ENCODE measurements at regions not wholly inside any gene's neighbourhood (a gene's known extent, or its start where the extent isn't known, plus 50 kb on each side); places are given as distances from the start of the nearest gene placed in this dataset.

DNA sequence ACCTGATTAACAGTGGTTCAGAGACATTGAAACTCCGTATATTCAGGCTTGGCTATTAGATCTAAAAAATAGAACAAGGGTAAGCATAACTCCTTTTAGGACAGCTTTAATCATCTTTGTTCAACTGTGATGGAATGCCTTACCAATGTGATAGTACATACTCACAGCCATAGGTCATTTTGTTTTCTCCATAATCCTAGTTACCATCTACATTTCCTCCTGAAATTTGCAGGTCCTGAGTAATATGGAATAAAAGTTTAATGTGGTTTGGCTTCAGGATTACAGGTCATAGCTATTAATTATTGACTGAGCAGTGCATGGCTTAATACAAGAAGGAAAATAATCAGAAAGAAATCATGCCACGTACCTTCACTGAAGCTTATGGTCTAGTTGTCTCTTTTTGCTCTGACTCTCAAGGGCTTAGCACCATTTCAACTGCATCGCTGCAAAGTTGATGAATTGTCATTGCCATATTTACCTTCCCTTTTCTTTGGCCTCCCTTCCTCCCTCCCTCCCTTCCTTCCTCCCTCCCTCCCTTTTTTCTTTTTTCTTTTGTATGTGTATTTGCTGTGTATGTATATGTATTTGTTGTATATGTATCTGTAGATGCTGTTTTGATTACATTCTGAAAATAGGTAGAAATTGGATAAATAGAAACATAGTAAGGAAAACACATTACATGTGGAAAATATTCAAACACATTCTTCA lies 250.9 kb upstream of the ZNF608 start:
- no peaks in the 10 kb centered on the region for H3K4me1 ChIP-seq (ENCODE audit: control insufficient read depth in 4 of 4, insufficient read depth in 4 of 4, low read length in 3 of 4)
- H3K27me3 ChIP-seq (ENCODE audit: control insufficient read depth in 4 of 4, insufficient read depth in 4 of 4, low read length in 3 of 4) = no peaks in the 10 kb centered on the region
- no peaks in the 10 kb centered on the region for H3K36me3 ChIP-seq (ENCODE audit: control insufficient read depth in 4 of 4, insufficient read depth in 3 of 4, low read depth in 1 of 4, low read length in 3 of 4)
- H3K4me3 ChIP-seq (ENCODE audit: low read depth in 1 of 3, low read length in 3 of 3) = no peak overlapping the region
- H3K9me3 ChIP-seq (ENCODE audit: control insufficient read depth in 4 of 4, low read length in 3 of 4) = no peaks in the 10 kb centered on the region
- TF ChIP-seq RXRA (IDR thresholded peaks at IDR 0.05) = no peak
- no peak for DNase-seq (ENCODE audit: low spot score)
- H3K9ac ChIP-seq (ENCODE audit: low read depth in 1 of 2, low read length in 2 of 2) = no peak overlapping the region
- H3K27ac ChIP-seq (ENCODE audit: low read depth in 1 of 2, low read length in 2 of 2) = no peak overlapping the region
- WGBS = 87% methylated on average over 3 of the region's 3 CpGs

GRCh38 chr5:124998520-124998919 lies 252.1 kb upstream of the ZNF608 start:
- Histone ChIP-seq H3K27me3 (ENCODE audit: control insufficient read depth in 4 of 4, insufficient read depth in 4 of 4, low read length in 3 of 4) (no peaks in the 10 kb centered on the region), H3K27ac (ENCODE audit: low read depth in 1 of 2, low read length in 2 of 2) (no peak overlapping the region), H3K9me3 (ENCODE audit: control insufficient read depth in 4 of 4, low read length in 3 of 4) (no peaks in the 10 kb centered on the region), H3K4me3 (ENCODE audit: low read depth in 1 of 3, low read length in 3 of 3) (no peak overlapping the region), H3K9ac (ENCODE audit: low read depth in 1 of 2, low read length in 2 of 2) (no peak overlapping the region), H3K4me1 (ENCODE audit: control insufficient read depth in 4 of 4, insufficient read depth in 4 of 4, low read length in 3 of 4) (no peaks in the 10 kb centered on the region), H3K36me3 (ENCODE audit: control insufficient read depth in 4 of 4, insufficient read depth in 3 of 4, low read depth in 1 of 4, low read length in 3 of 4) (no peaks in the 10 kb centered on the region)
- no peak for DNase-seq (ENCODE audit: low spot score)
- 81% methylated on average over 1 of the region's 1 CpG for WGBS
- TF ChIP-seq RXRA (IDR thresholded peaks at IDR 0.05) = no peak
- no peak for TF ChIP-seq REST (IDR thresholded peaks at IDR 0.05)
- no peak for TF ChIP-seq SP1 (IDR thresholded peaks at IDR 0.05)
- TF ChIP-seq HNF4A (conservative IDR thresholded peaks at IDR 0.05) = no peak
- no peak for TF ChIP-seq RAD21 (IDR thresholded peaks at IDR 0.05)
- TF ChIP-seq NR2F2 (IDR thresholded peaks at IDR 0.05) = no peak
- no peak for TF ChIP-seq ZBTB33 (IDR thresholded peaks at IDR 0.05)
- TF ChIP-seq JUND (IDR thresholded peaks at IDR 0.05) = no peak
- no peak for TF ChIP-seq FOXA2 (IDR thresholded peaks at IDR 0.05)
- TF ChIP-seq FOXA1 (IDR thresholded peaks at IDR 0.05) = no peak
- no peak for TF ChIP-seq YY1 (IDR thresholded peaks at IDR 0.05)

DNA sequence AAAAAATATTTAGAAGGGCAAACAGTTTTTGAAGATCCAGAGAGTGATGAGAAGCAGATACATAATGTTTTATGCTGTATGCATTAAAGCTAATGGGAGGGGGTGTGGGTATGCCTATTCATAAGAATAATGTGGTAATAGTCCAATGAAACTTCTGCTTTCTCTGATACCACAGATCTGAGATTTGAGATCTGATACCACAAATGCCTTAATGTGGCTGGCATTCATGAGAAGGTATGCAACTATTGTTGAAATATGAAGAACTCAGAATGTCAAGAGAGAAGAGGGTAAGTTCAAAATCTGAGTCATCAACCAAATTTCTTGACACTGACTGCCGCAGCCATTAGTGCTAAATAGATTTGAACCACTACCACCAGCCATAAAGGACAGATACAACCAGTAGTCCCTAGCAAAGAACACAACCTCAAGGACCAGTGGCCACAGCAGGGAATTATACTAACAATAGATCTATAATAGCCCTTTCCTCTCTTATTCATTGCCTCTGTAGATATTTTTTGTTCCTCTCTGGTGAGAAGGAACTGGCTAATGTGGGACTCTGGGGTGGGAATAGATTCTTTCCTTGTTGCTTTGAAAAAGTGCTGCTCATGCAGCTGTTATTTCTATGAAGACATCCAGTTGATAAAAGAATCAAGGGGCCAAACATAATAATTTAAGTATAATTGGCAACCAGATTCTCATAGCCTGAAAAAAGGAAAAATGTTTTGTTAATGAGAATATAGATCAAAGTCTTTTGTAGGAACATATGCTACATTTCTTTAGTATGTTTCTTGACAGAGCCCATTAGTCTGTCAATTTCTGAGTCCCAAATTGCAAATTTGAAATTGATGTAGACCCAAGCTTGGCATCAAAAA lies 256.5 kb upstream of the ZNF608 start:
- H3K9ac ChIP-seq (ENCODE audit: low read depth in 1 of 2, low read length in 2 of 2) = no peak overlapping the region
- 91% methylated on average over 1 of the region's 1 CpG for WGBS
- no peaks in the 10 kb centered on the region for H3K36me3 ChIP-seq (ENCODE audit: control insufficient read depth in 4 of 4, insufficient read depth in 3 of 4, low read depth in 1 of 4, low read length in 3 of 4)
- H3K27me3 ChIP-seq (ENCODE audit: control insufficient read depth in 4 of 4, insufficient read depth in 4 of 4, low read length in 3 of 4) = no peaks in the 10 kb centered on the region
- no peaks in the 10 kb centered on the region for H3K4me1 ChIP-seq (ENCODE audit: control insufficient read depth in 4 of 4, insufficient read depth in 4 of 4, low read length in 3 of 4)
- no peak overlapping the region for H3K4me3 ChIP-seq (ENCODE audit: low read depth in 1 of 3, low read length in 3 of 3)
- no peaks in the 10 kb centered on the region for H3K9me3 ChIP-seq (ENCODE audit: control insufficient read depth in 4 of 4, low read length in 3 of 4)
- no peak overlapping the region for H3K27ac ChIP-seq (ENCODE audit: low read depth in 1 of 2, low read length in 2 of 2)
- no peak for DNase-seq (ENCODE audit: low spot score)
- TF ChIP-seq HNF4A (conservative IDR thresholded peaks at IDR 0.05) (no peak), FOXA2 (IDR thresholded peaks at IDR 0.05) (no peak), ZBTB33 (IDR thresholded peaks at IDR 0.05) (no peak), REST (IDR thresholded peaks at IDR 0.05) (no peak), RXRA (IDR thresholded peaks at IDR 0.05) (no peak), HNF4G (IDR thresholded peaks at IDR 0.05) (no peak), FOXA1 (IDR thresholded peaks at IDR 0.05) (no peak), EGR1 (IDR thresholded peaks at IDR 0.05; ENCODE audit: low read depth in 2 of 2) (no peak), SP1 (IDR thresholded peaks at IDR 0.05) (no peak), RAD21 (IDR thresholded peaks at IDR 0.05) (no peak)
- TF ChIP-seq, protein P1, sequence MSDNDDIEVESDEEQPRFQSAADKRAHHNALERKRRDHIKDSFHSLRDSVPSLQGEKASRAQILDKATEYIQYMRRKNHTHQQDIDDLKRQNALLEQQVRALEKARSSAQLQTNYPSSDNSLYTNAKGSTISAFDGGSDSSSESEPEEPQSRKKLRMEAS (IDR thresholded peaks at IDR 0.05) = no peak

Data from liver (tissue), 7 donors.